NCI-H2081 (cell line): ENCODE measurements at regions not wholly inside any gene's neighbourhood (a gene's known extent, or its start where the extent isn't known, plus 50 kb on each side); places are given as distances from the start of the nearest gene placed in this dataset.
A peak's percentile ranks its signal among the peaks of the same experiment; 100 is the strongest.

ENCODE experiments used
- DNase-seq, 2 experiments: peaks; one replicate each; lab custom pipeline; 2025; lab: John Stamatoyannopoulos, UW

- DNase-seq: no peak
Observed at GRCh38 chr12:69062621-69063237, 129.8 kb upstream of the CPM start.

- no peak for DNase-seq
Observed at GRCh38 chr12:69064734-69065443, 131.9 kb upstream of the CPM start.

DNA sequence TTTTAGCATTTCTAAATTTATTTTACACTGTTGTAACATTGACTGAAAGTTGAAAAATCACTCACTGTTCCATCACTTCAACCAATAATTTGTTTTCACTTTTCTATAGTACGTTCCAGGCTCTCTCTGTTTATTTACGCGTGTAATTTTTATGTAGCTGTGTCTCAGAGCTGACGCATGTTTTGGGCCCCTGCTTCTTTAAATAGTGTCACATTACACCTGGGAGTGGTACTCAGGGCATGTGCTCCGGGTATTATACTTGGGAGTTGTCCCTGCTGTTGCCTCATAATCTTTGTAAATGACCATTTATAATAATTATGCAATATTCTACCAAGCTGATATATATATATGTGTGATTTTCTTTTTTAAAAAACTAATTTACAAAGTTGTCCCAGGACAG lies 132.8 kb upstream of the CPM start:
- no peak for DNase-seq

DNA sequence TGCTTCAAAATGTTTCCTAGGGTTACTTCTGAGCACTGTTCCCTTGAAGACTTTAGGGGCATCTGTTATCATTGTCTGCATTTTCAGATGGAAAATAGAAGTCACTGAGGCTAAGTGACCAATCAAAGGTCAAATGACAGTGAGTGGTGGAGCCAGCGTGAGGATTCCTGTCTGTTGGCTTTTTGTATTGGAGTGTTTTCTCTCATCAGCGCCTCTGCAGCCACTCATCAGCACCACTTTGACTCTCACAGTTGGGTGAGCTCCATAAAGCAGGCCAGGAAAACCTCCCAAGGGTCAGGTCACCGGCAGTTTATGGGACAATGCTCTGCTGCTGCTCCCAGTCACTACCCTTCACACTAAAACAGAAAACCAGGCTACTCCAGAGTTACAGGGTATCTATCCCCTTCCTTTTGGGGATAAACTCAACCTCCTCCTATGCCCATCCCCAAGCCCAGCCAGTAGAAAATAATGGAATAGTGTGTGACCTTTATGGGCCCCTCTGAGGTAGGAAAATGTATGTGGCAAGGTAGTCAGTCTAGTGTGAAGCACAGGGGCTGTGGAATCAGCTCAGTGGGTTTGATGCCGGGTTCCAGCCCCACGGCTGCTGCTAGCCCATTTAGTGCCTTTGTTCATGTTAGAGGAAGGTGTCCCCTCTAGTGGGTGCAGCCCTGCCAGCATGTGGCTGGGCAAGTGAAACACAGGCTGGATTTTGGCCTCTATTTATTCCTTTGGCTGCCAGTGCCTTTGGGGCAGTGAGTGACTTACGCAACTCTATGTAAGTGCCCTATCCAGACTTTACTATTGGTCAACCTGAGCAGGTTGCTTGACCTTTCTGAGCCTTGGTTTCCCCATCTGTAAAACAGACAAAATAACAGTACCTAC lies 133.8 kb upstream of the CPM start:
- no peak for DNase-seq

DNA sequence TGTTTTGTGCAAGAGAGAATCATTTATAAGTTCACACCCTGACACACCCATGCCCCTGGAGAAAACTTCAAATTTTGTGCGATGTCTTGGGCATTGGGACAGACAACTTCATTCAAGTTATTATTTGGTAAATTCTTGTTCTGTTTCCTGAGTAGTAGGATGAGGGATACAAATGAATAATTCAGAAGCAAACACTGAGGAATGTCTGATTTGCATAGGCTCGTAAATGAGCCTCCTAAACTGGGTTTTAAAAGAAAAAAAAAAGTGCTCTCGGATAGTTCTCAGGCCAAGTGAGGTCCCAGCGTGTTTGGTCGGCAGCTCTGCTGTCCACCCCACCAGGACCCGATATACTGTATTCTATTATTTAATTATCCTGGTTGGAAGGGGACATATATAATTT lies 134.7 kb upstream of the CPM start:
- DNase-seq: no peak

GRCh38 chr12:69068448-69068847 lies 135.5 kb upstream of the CPM start:
- no peak for DNase-seq

DNA sequence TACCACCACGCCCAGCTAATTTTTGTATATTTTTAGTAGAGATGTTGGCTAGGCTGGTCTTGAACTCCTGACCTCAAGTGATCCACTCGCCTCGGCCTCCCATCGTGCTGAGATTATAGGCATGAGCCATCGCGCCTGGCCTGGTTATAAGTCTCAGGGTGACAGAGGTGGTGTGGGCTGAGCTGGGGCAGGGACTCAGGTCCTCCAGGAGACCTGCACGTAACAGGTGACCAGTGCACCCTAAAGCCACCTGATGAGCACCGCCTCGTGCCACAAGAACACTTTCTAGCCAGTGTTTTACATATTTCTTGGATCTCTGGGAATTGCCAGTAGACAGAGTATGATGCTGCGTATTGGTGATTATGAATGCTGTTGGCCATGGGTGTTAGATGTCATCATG lies 136.5 kb upstream of the CPM start:
- DNase-seq: no peak

DNA sequence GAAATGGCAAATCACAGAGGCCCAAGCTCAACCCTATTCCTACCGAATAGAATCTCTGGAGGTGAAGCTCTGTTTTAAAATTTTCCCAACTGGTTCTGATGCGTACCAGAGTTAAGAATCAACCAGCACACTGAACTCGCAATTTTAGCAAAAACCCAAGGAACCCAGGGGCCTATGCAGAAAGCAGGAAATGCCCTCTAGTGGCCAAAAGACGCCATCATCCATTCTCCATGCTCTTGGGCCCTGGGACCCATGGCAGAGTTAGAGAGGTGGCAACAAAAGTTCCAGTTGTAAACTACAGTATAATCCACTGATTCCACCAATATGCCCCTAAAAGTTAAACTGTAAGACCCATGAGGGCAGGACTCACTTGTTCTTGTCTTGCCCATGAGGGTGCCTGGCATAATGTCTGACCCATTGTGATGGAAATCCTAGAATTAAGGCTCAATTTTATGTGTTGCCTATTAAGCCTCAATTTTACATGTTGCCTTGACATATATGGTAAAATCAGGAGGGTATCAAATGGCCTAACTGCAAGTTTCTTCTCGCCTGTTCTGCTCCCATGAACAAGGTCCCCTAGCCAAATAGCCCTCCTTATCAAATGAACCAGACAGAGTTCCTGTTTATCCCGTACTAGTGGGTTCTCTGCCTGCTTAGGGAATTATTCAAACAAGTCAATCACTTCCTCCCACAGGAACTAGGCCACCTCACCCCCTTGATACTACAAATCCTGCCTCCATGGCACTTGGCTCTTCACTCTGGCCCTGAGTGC lies 137.5 kb upstream of the CPM start:
- DNase-seq: peak; percentile 58 to 66

GRCh38 chr12:69071091-69071370 lies 138.1 kb upstream of the CPM start:
- DNase-seq: peak in 1 of 2 experiments; percentile 44

DNA sequence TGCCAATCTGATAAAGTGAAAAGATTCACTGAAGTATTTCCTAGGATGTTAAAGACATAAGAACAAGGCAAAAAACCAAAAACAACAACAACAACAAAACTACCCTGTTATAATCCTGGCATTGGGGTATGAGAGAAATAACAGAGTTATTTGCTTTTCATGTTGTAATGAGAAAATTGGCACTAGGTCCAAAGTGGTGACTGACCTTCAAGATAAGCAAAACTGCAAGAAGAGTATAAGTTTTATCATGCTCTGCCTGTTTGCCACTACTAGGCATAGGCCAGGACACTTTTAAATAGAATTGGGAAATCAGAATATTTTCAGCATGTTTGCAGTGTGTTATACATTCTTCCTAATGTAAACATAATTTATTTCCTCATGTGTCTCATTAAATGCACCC lies 140.1 kb upstream of the CPM start:
- no peak for DNase-seq

- no peak for DNase-seq
Observed at GRCh38 chr12:69074556-69075349, 141.8 kb upstream of the CPM start.

- DNase-seq: no peak
Observed at GRCh38 chr12:69083689-69084088, 150.7 kb upstream of the CPM start.

DNA sequence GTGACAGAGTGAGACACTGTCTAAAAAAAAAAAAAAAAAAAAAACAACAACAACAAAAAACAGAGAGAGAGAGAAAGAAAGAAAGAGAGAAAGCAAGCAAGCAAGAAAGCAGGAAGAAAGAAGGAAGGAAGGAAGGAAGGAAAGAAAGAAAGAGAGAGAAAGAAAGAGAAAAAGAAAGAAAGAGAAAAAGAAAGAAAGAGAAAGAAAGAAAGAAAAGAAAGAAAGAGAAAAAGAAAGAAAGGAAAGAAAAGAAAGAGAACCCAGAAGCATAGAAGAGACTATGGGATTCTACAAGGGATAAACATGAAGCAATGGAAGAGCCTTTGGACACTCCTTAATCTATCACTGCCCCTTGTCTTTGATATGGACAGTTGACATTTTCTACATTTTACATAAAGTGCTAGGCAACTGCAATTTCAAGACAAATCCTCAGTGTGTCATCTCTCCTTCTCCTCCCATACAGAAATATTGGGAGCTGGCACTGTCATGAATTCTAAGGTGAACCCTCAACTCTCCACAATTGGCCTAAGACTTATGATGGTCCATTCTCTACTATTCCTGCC lies 151.9 kb upstream of the CPM start:
- no peak for DNase-seq

- DNase-seq: no peak
Observed at GRCh38 chr12:69085852-69086251, 152.9 kb upstream of the CPM start.

- DNase-seq: no peak
Observed at GRCh38 chr12:69087986-69088385, 151.4 kb upstream of the CPSF6 start.

DNA sequence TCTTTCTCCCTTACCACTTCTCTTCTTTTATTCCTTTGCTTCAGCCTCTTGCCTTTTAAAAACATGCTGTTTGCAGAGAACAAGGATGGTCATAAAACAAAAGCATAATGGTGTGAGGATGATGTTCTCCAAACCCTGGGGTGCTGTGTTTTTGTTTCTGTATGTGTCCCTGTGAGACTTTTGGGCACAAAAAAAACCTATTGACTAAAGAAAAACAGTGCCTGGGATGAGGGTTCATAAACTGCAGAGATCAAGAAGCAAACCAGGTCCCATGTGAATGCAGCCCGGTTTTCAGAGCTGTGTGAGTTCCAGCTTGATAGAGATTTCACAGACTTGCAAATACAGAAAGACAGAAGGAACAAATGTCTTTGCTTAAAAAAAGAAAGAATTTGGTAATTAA lies 148.6 kb upstream of the CPSF6 start:
- no peak for DNase-seq

DNA sequence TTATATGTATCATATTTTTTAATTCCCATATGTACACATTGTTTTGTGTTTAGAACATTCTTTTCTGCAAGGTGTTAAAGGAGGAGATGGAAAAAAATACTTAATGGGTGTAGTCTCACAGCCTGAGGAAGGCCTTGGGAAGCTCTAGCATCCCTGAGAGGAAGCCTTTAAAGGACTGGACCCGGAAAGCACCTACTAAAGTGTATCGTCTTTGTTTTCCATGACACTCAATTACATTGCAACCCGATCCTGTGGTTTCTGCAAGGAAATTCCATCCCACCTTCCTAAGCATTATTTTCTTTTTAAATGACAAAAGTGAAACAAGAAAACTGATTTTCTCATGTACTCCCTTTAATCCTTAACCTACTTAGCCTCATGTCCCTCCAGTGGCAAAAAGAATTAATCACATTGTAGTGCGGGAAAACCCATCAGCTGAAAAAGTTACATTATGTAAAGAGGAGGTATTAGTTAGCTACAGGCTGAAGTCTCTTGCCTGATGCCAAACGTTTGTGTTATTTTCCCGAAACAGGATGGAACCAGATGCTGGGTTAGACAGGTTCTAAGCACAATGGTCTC lies 147.8 kb upstream of the CPSF6 start:
- no peak for DNase-seq

DNA sequence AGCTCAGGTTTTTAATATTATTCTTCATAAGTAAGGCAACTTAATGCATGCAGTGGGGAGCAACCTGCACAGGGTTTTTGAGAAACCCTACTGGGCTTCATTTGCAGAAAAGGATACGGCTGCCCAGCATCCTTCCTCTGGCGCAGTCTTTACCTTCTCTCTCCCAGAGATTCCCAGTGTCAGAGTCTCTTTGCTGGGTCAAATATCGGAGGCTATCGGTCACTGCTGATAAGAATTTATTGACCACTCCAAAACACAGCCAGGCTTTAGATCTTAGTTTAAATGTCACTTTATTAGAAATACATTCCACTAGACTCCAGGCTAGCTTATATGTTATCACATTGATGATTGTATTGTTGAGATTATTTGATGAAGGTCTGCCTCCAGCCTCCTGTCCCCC lies 147.2 kb upstream of the CPSF6 start:
- no peak for DNase-seq

DNA sequence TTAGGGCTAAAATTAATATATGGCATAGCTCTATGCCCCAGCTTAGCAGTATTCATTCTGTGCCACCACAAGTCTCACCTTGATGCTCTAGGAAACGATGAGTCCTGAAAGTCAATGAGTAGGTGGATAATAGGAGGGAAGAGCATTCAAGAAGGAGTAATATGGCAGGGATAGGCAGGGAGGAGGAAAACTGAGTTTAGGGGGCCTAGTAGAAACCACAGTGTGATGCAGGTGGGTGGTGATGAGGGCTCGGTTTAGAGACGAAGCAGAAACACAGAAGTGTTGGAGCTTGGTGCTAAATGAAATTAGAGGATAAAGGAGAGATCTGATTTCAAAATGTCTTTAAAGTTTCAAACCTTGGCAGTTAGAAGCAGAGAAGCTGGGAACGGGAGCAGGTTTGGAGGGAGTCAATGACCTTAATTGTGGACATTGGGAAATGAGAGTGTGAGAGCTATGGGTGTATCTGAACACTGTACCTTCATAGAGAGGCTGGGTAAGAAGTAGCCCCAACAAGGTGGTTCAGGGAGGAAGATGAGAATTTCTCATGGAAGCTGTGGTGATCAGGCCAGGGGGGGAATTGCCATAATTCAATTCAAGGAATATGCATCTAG lies 144.7 kb upstream of the CPSF6 start:
- no peak for DNase-seq

DNA sequence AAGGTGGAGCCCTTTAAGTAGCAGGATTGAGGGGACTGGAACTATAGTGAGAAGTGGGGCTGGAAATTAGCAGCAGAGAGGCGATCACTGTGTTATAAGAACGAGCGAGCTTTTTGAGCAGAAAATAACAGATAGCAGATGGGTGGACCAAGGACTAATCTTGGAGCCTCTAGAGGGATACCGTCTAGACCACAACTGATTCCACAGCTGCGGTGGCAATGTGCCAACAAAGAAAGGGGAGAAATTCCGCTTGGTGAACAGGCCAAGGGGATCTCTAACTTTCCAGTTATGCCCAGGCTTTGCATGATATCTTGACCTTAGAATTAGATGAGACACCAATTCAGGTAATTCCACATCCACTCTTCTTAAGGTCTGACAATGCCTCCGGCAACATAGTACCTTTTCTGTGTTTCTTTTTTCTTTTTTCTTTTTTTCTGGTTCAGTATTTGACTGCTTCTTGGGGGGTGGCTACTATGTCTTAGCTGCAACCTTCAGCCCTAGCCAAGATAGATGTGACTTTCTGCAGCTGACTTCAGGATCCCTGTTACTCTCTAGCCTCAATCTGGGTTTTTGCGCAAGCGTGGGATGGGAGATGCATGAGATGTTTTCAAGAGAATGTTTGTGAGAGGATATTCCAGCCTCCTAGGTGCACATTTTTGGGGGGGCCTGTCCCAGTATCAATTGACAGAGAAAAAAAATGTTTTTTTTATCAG lies 143.4 kb upstream of the CPSF6 start:
- no peak for DNase-seq
